ENCODE measurements at regions not wholly inside any gene's neighbourhood (a gene's known extent, or its start where the extent isn't known, plus 50 kb on each side); places are given as distances from the start of the nearest gene placed in this dataset.
"Not testable (repeated sequence)": the region's sequence is repeated elsewhere in the genome, so short reads cannot be mapped to it uniquely, and the experiment has no call there.

GRCh38 chr10:35937546-35937945, 295.4 kb upstream of the FZD8 start:
- Histone ChIP-seq H3K4me1 (peaks cover 5% of the 10 kb centered on the region), H3K27ac (no peak overlapping the region), H3K36me3 (no peaks in the 10 kb centered on the region), H3K4me3 (no peak overlapping the region), H3K27me3 (no peaks in the 10 kb centered on the region), H3K9me3 (no peaks in the 10 kb centered on the region)
- 60% methylated on average over 7 of the region's 7 CpGs for WGBS
- no peak for TF ChIP-seq CTCF (IDR thresholded peaks at IDR 0.05)
- no peak for TF ChIP-seq POLR2AphosphoS5 (IDR thresholded peaks at IDR 0.05)
- TF ChIP-seq EP300 (IDR thresholded peaks at IDR 0.05), result no peak
- no peak for TF ChIP-seq POLR2A (IDR thresholded peaks at IDR 0.05)
- DNase-seq (ENCODE audit: low spot score in 2 of 2), result no peak

- no peak for DNase-seq (ENCODE audit: low spot score in 2 of 2)
- H3K9me3 ChIP-seq, result no peaks in the 10 kb centered on the region
- 41% methylated on average over 3 of the region's 5 CpGs for WGBS
- H3K27me3 ChIP-seq, result no peaks in the 10 kb centered on the region
- H3K27ac ChIP-seq, result no peak overlapping the region
- TF ChIP-seq POLR2AphosphoS5 (IDR thresholded peaks at IDR 0.05), result no peak
- no peak for TF ChIP-seq CTCF (IDR thresholded peaks at IDR 0.05)
- no peak for TF ChIP-seq EP300 (IDR thresholded peaks at IDR 0.05)
- H3K36me3 ChIP-seq, result no peaks in the 10 kb centered on the region
- H3K4me3 ChIP-seq, result no peak overlapping the region
- no peaks in the 10 kb centered on the region for H3K4me1 ChIP-seq
These were observed 292.5 kb upstream of the FZD8 start for GRCh38 chr10:35934642-35934995.

- no peak overlapping the region for H3K4me3 ChIP-seq
- H3K27ac ChIP-seq, result no peak overlapping the region
- no peaks in the 10 kb centered on the region for H3K27me3 ChIP-seq
- H3K36me3 ChIP-seq, result no peaks in the 10 kb centered on the region
- WGBS, result 59% methylated on average over 5 of the region's 5 CpGs
- H3K9me3 ChIP-seq, result no peaks in the 10 kb centered on the region
- DNase-seq (ENCODE audit: low spot score in 2 of 2), result no peak
- no peak for TF ChIP-seq POLR2A (IDR thresholded peaks at IDR 0.05)
- TF ChIP-seq POLR2AphosphoS5 (IDR thresholded peaks at IDR 0.05), result no peak
- TF ChIP-seq EP300 (IDR thresholded peaks at IDR 0.05), result no peak
- TF ChIP-seq CTCF (IDR thresholded peaks at IDR 0.05), result no peak
- no peaks in the 10 kb centered on the region for H3K4me1 ChIP-seq
These were observed 292.0 kb upstream of the FZD8 start for GRCh38 chr10:35933940-35934641.

- no peaks in the 10 kb centered on the region for H3K4me1 ChIP-seq
- no peak overlapping the region for H3K4me3 ChIP-seq
- WGBS, result 86% methylated on average over 1 of the region's 1 CpG
- no peaks in the 10 kb centered on the region for H3K36me3 ChIP-seq
- no peak for DNase-seq (ENCODE audit: low spot score in 2 of 2)
- H3K9me3 ChIP-seq, result no peaks in the 10 kb centered on the region
- no peak overlapping the region for H3K27ac ChIP-seq
- TF ChIP-seq POLR2A (IDR thresholded peaks at IDR 0.05) (no peak), EP300 (IDR thresholded peaks at IDR 0.05) (no peak), CTCF (IDR thresholded peaks at IDR 0.05) (no peak)
- no peaks in the 10 kb centered on the region for H3K27me3 ChIP-seq
These were observed 291.4 kb upstream of the FZD8 start for GRCh38 chr10:35933491-35933890.

GRCh38 chr10:35929962-35930361, 287.9 kb upstream of the FZD8 start:
- not testable (repeated sequence) for H3K9me3 ChIP-seq; H3K27ac ChIP-seq; DNase-seq (ENCODE audit: low spot score in 2 of 2); H3K27me3 ChIP-seq; H3K4me3 ChIP-seq; H3K36me3 ChIP-seq; H3K4me1 ChIP-seq
- WGBS, result 93% methylated on average over 2 of the region's 2 CpGs

- no peak overlapping the region for H3K27ac ChIP-seq
- TF ChIP-seq EP300 (IDR thresholded peaks at IDR 0.05), result no peak
- TF ChIP-seq CTCF (IDR thresholded peaks at IDR 0.05), result no peak
- no peak for TF ChIP-seq POLR2A (IDR thresholded peaks at IDR 0.05)
- TF ChIP-seq POLR2AphosphoS5 (IDR thresholded peaks at IDR 0.05), result no peak
- WGBS, result 79% methylated on average over 6 of the region's 6 CpGs
- H3K4me3 ChIP-seq, result no peak overlapping the region
- no peak for DNase-seq (ENCODE audit: low spot score in 2 of 2)
- H3K27me3 ChIP-seq, result peaks cover 4% of the 10 kb centered on the region
- peaks cover 10% of the 10 kb centered on the region for H3K4me1 ChIP-seq
- no peaks in the 10 kb centered on the region for H3K36me3 ChIP-seq
- H3K9me3 ChIP-seq, result no peaks in the 10 kb centered on the region
These were observed 286.7 kb upstream of the FZD8 start for GRCh38 chr10:35928748-35929147.
